Non-pigmented ciliary epithelial cell (primary cell): ENCODE measurements at regions not wholly inside any gene's neighbourhood (a gene's known extent, or its start where the extent isn't known, plus 50 kb on each side); places are given as distances from the start of the nearest gene placed in this dataset.
"Not testable (repeated sequence)": the region's sequence is repeated elsewhere in the genome, so short reads cannot be mapped to it uniquely, and the experiment has no call there.

Experiments used
- DNase-seq: peaks from one replicate; pipeline ENCODE4 v3.0.0-alpha.2; 2010; ENCODE audit warnings: low read depth

DNA sequence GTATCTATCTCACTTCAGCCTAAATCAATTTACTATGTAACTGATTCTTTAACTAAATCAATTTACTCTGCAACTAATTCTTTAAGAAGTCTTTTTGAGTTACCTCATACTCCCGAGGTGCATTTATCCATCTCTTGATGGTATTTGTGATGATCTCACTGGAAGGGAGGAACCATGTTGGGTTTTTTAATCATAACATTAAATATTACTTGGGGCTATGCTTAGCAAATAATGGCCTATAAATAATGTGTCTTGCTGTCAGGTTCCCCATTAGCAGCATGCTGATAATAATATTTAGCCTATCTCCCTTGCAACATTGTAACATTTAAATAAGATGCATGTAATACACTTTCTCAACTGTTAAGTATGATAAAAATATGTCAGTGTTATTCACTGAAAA lies 411.3 kb downstream of the SLITRK1 start:
- no peak for DNase-seq

DNA sequence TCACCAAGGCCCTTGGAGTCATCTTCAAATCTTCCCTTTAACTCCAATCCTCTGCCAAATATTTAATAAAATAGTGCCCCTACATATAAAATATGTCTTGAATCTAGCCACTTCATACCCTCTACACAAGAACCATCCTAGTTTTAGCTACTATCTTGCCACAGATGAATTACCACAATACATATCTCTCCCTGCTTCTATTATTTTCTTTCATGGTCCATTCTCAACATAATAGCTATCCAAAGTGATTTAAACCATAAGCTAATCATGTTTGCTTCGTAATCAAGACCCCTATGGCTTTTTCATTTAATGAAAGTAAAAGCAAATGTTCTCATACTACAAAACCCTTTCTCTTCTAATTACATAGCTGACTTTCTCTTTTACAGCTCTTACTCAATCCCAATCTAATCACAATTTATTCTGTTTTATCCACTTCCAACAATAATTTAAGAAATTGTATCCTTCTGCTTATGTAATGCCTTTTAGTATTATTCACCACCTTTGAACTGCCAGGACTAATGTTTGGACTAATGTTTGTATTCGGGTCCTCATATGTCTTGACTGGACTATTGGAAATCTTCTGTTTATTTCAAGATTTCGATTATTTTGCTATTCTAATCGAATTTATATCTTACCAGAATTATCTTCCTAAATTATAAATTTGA lies 412.0 kb downstream of the SLITRK1 start:
- no peak for DNase-seq

DNA sequence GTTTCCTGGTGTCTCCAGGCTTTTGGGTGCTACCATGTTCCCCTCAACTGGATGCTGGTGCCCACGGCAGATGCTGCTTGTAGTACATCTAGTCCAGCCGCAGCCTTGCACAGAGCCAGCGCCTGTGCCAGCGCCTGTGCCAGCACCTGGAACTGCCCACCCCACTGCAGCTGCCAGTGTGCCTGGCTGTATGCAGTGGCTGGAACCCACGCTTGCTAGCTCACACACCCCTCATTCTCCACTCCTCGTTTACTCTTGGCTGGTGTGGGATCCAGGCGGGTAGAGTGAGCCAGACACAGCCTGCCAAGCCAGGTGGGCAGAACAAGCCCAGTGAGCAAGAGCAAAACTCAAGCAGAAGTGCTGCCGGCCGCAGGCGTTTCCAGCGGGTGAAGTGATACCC lies 428.6 kb downstream of the SLITRK1 start:
- DNase-seq: no peak

GRCh38 chr13:83453300-83453699 lies 429.0 kb downstream of the SLITRK1 start:
- DNase-seq: no peak

GRCh38 chr13:83452292-83452950 lies 429.9 kb downstream of the SLITRK1 start:
- no peak for DNase-seq

DNA sequence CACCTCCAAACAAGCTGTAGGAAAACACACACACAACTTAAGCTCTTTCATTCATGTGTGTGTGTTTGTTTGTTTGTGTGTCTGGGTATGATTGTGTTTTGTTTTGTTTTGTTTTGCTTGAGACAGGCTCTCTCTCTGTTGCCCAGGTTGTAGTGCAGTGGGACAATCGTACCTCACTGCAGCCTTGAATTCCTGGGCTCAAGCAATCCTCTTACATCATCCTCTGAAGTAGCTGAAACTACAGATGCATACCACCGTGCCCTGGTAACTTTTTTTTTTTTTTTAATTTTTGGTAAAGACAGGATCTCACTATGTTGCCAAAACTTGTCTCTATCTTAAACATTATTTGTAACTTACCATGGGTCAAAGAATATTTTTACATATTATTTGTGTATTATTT lies 431.7 kb downstream of the SLITRK1 start:
- no peak for DNase-seq

DNA sequence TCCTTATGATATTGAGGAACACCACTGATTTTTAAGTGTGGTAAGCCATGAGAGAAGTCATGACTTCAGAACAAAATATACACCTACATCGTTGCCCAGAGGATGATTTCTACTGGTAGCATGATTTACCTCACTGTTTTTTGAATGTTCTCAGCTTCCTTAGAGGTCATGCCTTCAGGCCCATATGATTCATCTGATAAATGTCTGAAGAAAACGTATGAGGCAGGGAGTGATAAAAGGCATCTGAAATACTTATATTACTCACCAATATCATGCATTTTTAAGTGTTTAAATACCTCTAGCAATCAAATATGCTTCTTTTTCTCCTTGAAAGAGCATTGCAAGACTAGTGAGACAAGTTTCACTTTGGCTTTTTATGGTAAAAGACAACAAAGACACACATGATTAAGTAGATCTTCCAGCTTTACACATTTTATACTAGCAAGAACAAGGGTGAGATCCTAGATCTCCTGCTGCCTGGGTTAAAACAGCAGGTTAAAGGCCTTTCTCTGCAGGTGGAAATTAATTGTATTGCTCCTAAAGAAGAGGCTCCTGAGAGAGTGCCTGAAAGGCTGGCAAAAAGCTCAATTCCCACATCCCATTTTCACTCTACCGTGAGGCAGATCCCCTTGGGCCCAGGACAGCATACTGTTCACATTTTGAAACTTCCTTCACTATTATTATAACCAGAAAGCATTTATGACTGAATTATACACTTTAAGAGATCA lies 432.4 kb downstream of the SLITRK1 start:
- peak; percentile 64 for DNase-seq

GRCh38 chr13:83440465-83440864 lies 441.8 kb downstream of the SLITRK1 start:
- DNase-seq: no peak

- not testable (repeated sequence) for DNase-seq
These were observed 442.8 kb downstream of the SLITRK1 start for GRCh38 chr13:83439464-83439863.

DNA sequence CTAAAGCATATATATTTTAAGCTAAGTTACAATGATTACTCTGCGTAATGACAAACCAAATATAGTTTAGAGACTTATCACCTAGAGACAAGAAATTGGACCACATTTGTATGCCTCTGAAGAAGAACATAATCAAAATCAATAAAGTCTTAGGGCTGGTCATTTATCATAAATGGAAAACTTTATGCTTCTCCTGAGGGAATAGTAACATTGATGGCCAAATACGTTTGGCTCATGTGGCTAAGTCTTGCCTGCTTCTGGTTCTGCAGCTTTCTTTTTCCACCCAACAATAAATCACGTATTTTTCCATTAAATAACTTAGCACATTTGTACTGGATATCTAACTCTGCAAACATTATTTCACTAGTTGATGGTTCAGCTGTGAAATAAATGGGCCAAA lies 458.4 kb downstream of the SLITRK1 start:
- no peak for DNase-seq

DNA sequence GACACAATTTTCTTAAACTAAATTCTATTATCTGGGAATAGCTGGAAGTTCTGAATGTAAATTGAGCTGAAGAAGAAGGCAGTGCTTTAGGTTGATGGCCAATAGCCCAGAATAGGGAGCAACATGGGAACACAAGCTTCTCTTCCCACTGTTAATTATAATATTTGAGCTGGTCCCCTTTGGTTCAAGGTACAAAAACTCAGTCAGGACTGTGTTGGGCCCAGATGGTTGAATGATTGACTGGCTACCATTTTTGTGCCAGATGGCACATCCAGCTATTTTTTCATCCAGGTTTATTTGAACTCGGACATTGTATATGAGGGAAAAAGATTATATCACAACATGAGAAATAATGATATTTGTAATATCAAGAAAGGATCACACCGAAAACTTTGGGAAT lies 458.9 kb downstream of the SLITRK1 start:
- no peak for DNase-seq

DNA sequence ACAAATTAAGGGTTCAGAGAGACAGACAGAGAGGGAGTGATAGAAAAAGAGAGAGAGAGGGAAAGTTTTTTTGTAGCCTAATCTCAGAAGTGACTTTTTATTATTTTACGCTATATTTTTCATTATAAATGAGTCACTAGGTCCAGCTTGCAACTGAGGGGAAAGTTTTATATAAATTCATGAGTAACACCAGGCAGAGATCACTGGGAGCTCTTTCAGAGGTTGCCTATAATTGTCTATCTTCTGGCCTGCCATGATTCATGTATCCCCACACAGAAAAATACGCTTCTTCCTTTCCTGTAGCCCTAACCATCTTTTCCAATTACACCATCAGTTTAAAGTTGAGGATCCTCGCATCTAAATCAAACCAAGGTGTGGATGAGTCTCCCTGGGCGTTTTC lies 467.9 kb downstream of the SLITRK1 start:
- no peak for DNase-seq

DNA sequence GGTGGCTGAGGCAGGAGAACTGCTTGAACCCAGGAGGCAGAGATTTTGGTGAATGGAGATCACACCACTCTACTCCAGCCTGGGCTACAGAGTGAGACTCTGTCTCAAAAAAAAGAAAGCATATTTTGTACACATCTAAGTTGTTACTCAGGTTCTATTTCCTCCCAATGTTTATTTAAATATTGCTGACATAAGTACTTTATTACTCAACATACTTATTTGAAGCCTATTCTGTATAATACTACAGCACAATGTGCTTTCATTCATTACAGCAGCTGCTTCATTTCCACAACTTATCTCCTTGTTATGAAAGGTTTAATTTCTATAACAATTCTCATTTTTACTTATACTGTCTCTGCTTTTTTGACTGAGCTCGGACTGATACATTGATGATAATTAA lies 495.7 kb downstream of the SLITRK1 start:
- no peak for DNase-seq

GRCh38 chr13:83378908-83379307 lies 503.4 kb downstream of the SLITRK1 start:
- DNase-seq: no peak

GRCh38 chr13:83377491-83377890 lies 504.8 kb downstream of the SLITRK1 start:
- DNase-seq: no peak

- DNase-seq: no peak
These were observed 509.5 kb downstream of the SLITRK1 start for GRCh38 chr13:83372786-83373185.

GRCh38 chr13:83365723-83366122 lies 516.6 kb downstream of the SLITRK1 start:
- DNase-seq: no peak

DNA sequence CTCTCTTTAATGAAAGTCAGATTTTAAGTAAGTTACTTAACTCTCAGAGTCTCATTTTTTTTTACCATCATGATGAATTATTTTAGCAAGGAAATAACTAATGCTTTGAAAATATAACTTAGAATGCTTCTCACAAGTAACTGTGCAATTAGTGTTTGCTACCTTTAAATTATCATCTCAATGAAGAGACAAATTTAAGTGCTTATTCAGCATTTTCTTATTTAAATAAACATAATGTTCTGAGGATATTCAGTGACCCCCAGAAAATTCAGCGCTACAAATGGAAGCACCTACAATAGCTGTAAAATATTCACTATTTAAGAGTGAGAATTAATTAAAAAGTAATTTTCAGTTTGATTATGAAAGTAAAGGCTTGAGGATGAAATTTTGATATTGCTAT lies 527.2 kb downstream of the SLITRK1 start:
- no peak for DNase-seq

- no peak for DNase-seq
These were observed 529.9 kb downstream of the SLITRK1 start for GRCh38 chr13:83352391-83352790.

GRCh38 chr13:83350569-83350968 lies 531.7 kb downstream of the SLITRK1 start:
- peak; percentile 11 for DNase-seq

DNA sequence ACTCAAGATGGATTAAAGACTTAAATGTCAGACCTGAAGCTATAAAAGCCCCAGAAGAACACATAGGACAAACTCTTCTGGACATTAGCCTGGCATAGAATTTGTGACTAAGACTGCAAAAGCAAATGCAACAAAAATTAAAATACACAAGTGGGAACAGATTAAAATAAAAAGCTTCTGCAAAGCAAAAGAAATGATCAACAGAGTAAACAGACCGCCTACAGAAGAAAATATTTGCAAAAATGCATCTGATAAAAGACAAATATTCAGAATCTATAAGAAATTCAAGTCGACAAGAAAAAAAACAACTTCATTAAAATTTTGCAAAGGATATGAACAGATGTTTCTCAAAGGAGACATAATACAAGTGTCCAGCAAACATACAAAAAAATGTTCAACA lies 537.8 kb downstream of the SLITRK1 start:
- DNase-seq: no peak

DNA sequence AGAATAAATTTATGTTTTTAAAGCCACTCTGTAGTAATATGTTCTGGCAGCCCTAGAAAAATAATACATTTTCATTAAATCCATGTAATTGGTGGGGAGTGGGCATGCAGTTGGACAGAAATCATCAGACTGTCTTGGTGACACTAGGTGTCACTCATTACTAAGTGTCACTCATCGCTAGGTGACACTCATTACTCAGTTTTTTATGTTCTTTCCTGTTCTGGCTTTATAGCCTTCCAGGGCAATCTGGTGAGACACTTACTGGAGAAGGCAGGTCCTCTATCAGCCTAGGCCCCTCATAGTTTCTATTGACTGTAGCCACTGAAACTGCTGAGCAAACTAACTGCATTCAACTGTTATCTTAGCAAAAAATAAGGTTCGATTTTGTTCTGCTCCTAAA lies 542.1 kb downstream of the SLITRK1 start:
- DNase-seq: no peak

- DNase-seq: no peak
These were observed 548.5 kb downstream of the SLITRK1 start for GRCh38 chr13:83333614-83334388.
